ENCODE measurements at regions not wholly inside any gene's neighbourhood (a gene's known extent, or its start where the extent isn't known, plus 50 kb on each side); places are given as distances from the start of the nearest gene placed in this dataset.

- Histone ChIP-seq H3K27me3 (no peaks in the 10 kb centered on the region), H3K4me3 (no peak overlapping the region), H3K4me1 (no peaks in the 10 kb centered on the region), H3K36me3 (no peaks in the 10 kb centered on the region), H3K27ac (no peak overlapping the region), H3K9me3 (no peaks in the 10 kb centered on the region)
- TF ChIP-seq POLR2A (IDR thresholded peaks at IDR 0.05) (no peak), CTCF (IDR thresholded peaks at IDR 0.05) (no peak), EP300 (IDR thresholded peaks at IDR 0.05) (no peak)
- DNase-seq (ENCODE audit: low spot score in 2 of 2) = no peak
- WGBS, 2 donors = 65 to 67% methylated on average over 10 of the region's 10 CpGs
Observed at GRCh38 chr5:1944408-1944807, 61.7 kb upstream of the IRX4 start.

DNA sequence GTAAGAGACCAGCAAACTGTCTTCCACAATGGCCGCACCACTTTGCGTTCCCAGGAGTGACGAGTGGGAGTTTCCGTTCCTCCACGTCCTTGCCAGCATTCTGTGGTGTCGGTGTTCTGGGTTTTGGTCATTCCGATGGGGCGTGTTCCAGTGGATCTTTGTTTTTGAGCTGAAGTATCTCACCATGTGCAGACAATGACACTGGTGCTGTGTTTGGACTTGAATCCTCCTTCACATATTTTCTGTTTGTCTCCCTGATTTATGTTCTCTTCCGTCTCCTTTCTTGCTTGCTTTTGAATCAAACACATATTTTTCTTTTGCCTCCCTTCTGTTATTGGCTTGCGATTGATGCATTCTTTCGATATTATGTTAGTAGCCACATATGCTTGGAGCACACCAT lies 60.8 kb upstream of the IRX4 start:
- Histone ChIP-seq H3K27ac (no peak overlapping the region), H3K4me3 (no peak overlapping the region), H3K9me3 (no peaks in the 10 kb centered on the region), H3K36me3 (no peaks in the 10 kb centered on the region), H3K4me1 (no peaks in the 10 kb centered on the region), H3K27me3 (no peaks in the 10 kb centered on the region)
- DNase-seq (ENCODE audit: low spot score in 2 of 2) = no peak
- WGBS, 2 donors = 82 to 91% methylated on average over 11 of the region's 11 CpGs
- TF ChIP-seq POLR2A (IDR thresholded peaks at IDR 0.05) (no peak), CTCF (IDR thresholded peaks at IDR 0.05) (no peak), EP300 (IDR thresholded peaks at IDR 0.05) (no peak)

DNA sequence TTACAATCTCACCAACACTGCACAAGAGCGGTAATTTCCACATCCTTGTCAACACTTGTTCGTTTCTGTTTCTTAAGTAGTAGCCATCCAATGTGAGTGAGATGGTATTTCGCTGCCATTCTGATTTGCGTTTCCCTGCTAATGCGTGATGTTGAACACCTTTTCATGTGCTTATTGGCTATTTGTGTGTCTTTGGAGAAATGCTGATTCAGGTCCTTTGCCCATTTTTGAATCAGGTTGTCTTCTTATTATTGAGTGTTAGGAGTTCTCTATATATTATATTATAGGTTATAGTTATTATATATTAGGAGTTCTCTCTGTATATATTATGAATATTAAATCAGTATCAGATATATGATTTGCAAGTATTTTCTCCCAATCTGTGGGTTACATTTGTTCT lies 59.9 kb upstream of the IRX4 start:
- Histone ChIP-seq H3K4me3 (no peak overlapping the region), H3K36me3 (no peaks in the 10 kb centered on the region), H3K4me1 (no peaks in the 10 kb centered on the region), H3K27me3 (no peaks in the 10 kb centered on the region), H3K27ac (no peak overlapping the region), H3K9me3 (no peaks in the 10 kb centered on the region)
- TF ChIP-seq POLR2A (IDR thresholded peaks at IDR 0.05) (no peak), CTCF (IDR thresholded peaks at IDR 0.05) (no peak), EP300 (IDR thresholded peaks at IDR 0.05) (no peak)
- DNase-seq (ENCODE audit: low spot score in 2 of 2) = no peak
- 85 to 96% methylated on average over 5 of the region's 5 CpGs for WGBS, 2 donors

GRCh38 chr5:1942158-1942557 lies 59.4 kb upstream of the IRX4 start:
- 95 to 100% methylated on average over 1 of the region's 1 CpG for WGBS, 2 donors
- peaks cover 0 to 2% (median 0%) of the 10 kb centered on the region in 4 donors for H3K9me3 ChIP-seq
- no peak overlapping the region for H3K27ac ChIP-seq
- DNase-seq (ENCODE audit: low spot score in 2 of 2) = no peak
- H3K4me3 ChIP-seq = no peak overlapping the region
- TF ChIP-seq CTCF (IDR thresholded peaks at IDR 0.05) (no peak), POLR2A (IDR thresholded peaks at IDR 0.05) (no peak)
- no peaks in the 10 kb centered on the region for H3K27me3 ChIP-seq
- H3K36me3 ChIP-seq = no peaks in the 10 kb centered on the region
- H3K4me1 ChIP-seq = no peaks in the 10 kb centered on the region

- 61 to 65% methylated on average over 6 of the region's 6 CpGs for WGBS, 2 donors
- Histone ChIP-seq H3K36me3 (peaks cover 0 to 5% (median 0%) of the 10 kb centered on the region in 3 donors), H3K4me3 (no peak overlapping the region), H3K9me3 (peaks cover 0 to 8% (median 0%) of the 10 kb centered on the region in 4 donors), H3K27ac (no peak overlapping the region), H3K27me3 (no peaks in the 10 kb centered on the region), H3K4me1 (no peaks in the 10 kb centered on the region)
- no peak for DNase-seq (ENCODE audit: low spot score in 2 of 2)
- TF ChIP-seq EP300 (IDR thresholded peaks at IDR 0.05) (no peak), CTCF (IDR thresholded peaks at IDR 0.05) (no peak), POLR2A (IDR thresholded peaks at IDR 0.05) (no peak)
Observed at GRCh38 chr5:1939256-1939655, 56.5 kb upstream of the IRX4 start.
